H9 (cell line): ENCODE measurements at regions not wholly inside any gene's neighbourhood (a gene's known extent, or its start where the extent isn't known, plus 50 kb on each side); places are given as distances from the start of the nearest gene placed in this dataset.

Experiments
- DNase-seq: peaks from one replicate; pipeline ENCODE4 v3.0.0-alpha.2; 2017
- H2AFZ ChIP-seq: one replicate; pipeline ENCODE4 v1.6.1; 2013; ENCODE audit warnings: mild to moderate bottlenecking, low read length, control low read depth, moderate library complexity
- H2AK5ac ChIP-seq: 2 replicates; pipeline ENCODE4 v1.6.1; 2013; ENCODE audit warnings: low read length, control low read depth, mixed read lengths; ENCODE audit not compliant: insufficient read length
- H2BK120ac ChIP-seq: one replicate; pipeline ENCODE4 v1.6.1; 2013; ENCODE audit warnings: low read depth, mild to moderate bottlenecking, low read length, control low read depth, inconsistent platforms; ENCODE audit not compliant: poor library complexity, severe bottlenecking
- H2BK12ac ChIP-seq: 2 replicates; pipeline ENCODE4 v1.6.1; 2013; ENCODE audit warnings: low read length, control low read depth, mixed read lengths, low read depth; ENCODE audit not compliant: insufficient read length
- H2BK15ac ChIP-seq: 2 replicates; pipeline ENCODE4 v1.6.1; 2013; ENCODE audit warnings: low read depth, low read length, control low read depth
- H2BK20ac ChIP-seq: one replicate; pipeline ENCODE4 v1.6.1; 2013; ENCODE audit warnings: low read depth, mild to moderate bottlenecking, low read length, control low read depth, inconsistent platforms; ENCODE audit not compliant: poor library complexity, severe bottlenecking
- H2BK5ac ChIP-seq: 2 replicates; pipeline ENCODE4 v1.6.1; 2013; ENCODE audit warnings: low read length, control low read depth, mixed read lengths; ENCODE audit not compliant: insufficient read length
- H3K14ac ChIP-seq: 2 replicates; pipeline ENCODE4 v1.6.1; 2013; ENCODE audit warnings: low read length, control low read depth; ENCODE audit not compliant: insufficient read depth
- H3K18ac ChIP-seq: 2 replicates; pipeline ENCODE4 v1.6.1; 2013; ENCODE audit warnings: low read depth, mild to moderate bottlenecking, mixed read lengths, low read length, control low read depth; ENCODE audit not compliant: insufficient read length
- H3K23ac ChIP-seq: 2 replicates; pipeline ENCODE4 v1.6.1; 2013; ENCODE audit warnings: low read length, control low read depth, mixed read lengths, low read depth; ENCODE audit not compliant: insufficient read length
- H3K23me2 ChIP-seq: 2 replicates; pipeline ENCODE4 v1.6.1; 2013; ENCODE audit warnings: low read depth, mild to moderate bottlenecking, mixed read lengths, low read length, control low read depth; ENCODE audit not compliant: insufficient read length, poor library complexity, severe bottlenecking
- H3K27ac ChIP-seq: 2 replicates; pipeline ENCODE4 v1.5.1; 2013; ENCODE audit warnings: low read length, control low read depth, mixed read lengths, low read depth; ENCODE audit not compliant: insufficient read length
- H3K27me3 ChIP-seq: 2 replicates; pipeline ENCODE4 v1.6.1; 2013; ENCODE audit warnings: low read length, control low read depth, inconsistent platforms; ENCODE audit not compliant: insufficient read depth
- H3K4ac ChIP-seq: 2 replicates; pipeline ENCODE4 v1.6.1; 2013; ENCODE audit warnings: low read depth, mild to moderate bottlenecking, control low read depth, inconsistent platforms, low read length, moderate library complexity
- H3K4me1 ChIP-seq: 2 replicates; pipeline ENCODE4 v1.6.1; 2013; ENCODE audit warnings: low read length, control low read depth, inconsistent platforms; ENCODE audit not compliant: insufficient read depth
- H3K4me2 ChIP-seq: 2 replicates; pipeline ENCODE4 v1.6.1; 2013; ENCODE audit warnings: low read length, control low read depth, mixed read lengths; ENCODE audit not compliant: insufficient read length, insufficient read depth
- H3K56ac ChIP-seq: 2 replicates; pipeline ENCODE4 v1.6.1; 2013; ENCODE audit warnings: low read depth, mild to moderate bottlenecking, mixed read lengths, low read length, control low read depth; ENCODE audit not compliant: insufficient read length
- H3K79me1 ChIP-seq: 2 replicates; pipeline ENCODE4 v1.6.1; 2013; ENCODE audit warnings: low read depth, mild to moderate bottlenecking, moderate library complexity, low read length, control low read depth, inconsistent platforms; ENCODE audit not compliant: insufficient read depth, poor library complexity, severe bottlenecking
- H3K79me2 ChIP-seq: 2 replicates; pipeline ENCODE4 v1.6.1; 2013; ENCODE audit warnings: low read length, control low read depth, inconsistent platforms; ENCODE audit not compliant: insufficient read depth
- H3K9ac ChIP-seq: 2 replicates; pipeline ENCODE4 v1.6.1; 2013; ENCODE audit warnings: low read length, control low read depth, mixed read lengths; ENCODE audit not compliant: insufficient read length; ENCODE audit errors: extremely low read depth
- H3K9me3 ChIP-seq: one replicate; pipeline ENCODE4 v1.6.1; 2013; ENCODE audit warnings: low read depth, low read length, inconsistent platforms; ENCODE audit not compliant: control insufficient read depth
- H3T11ph ChIP-seq: one replicate; pipeline ENCODE4 v1.6.1; 2013; ENCODE audit warnings: mild to moderate bottlenecking, low read length, control low read depth, inconsistent platforms
- H4K20me1 ChIP-seq: one replicate; pipeline ENCODE4 v1.6.1; 2013; ENCODE audit not compliant: control insufficient read depth, insufficient read length, insufficient read depth
- H4K5ac ChIP-seq: 2 replicates; pipeline ENCODE4 v1.6.1; 2013; ENCODE audit warnings: low read depth, mild to moderate bottlenecking, mixed read lengths, low read length, control low read depth; ENCODE audit not compliant: insufficient read length
- H4K8ac ChIP-seq: replicated peaks from 2 replicates; pipeline ENCODE4 v1.6.1; 2013; ENCODE audit warnings: low read length, control low read depth, mixed read lengths, low read depth; ENCODE audit not compliant: insufficient read length
- H4K91ac ChIP-seq: 2 replicates; pipeline ENCODE4 v1.6.1; 2013; ENCODE audit warnings: low read depth, mild to moderate bottlenecking, moderate library complexity, mixed read lengths, low read length, control low read depth; ENCODE audit not compliant: insufficient read length
- H3K27ac Mint-ChIP-seq, 3 experiments: 2 replicates in 2 of 3; 3 replicates in 1 of 3; pipeline ENCODE4 v1.8.0; 2020 to 2021; ENCODE audit warnings: mixed read lengths in 3 of 3, mild to moderate bottlenecking in 1 of 3, moderate library complexity in 1 of 3
- H3K27me3 Mint-ChIP-seq: 2 replicates; pipeline ENCODE4 v1.8.0; 2021; ENCODE audit warnings: low read depth, mild to moderate bottlenecking, moderate library complexity, mixed read lengths
- H3K36me3 Mint-ChIP-seq, 3 experiments: 2 replicates in 2 of 3; 3 replicates in 1 of 3; pipeline ENCODE4 v1.8.0; 2020 to 2021; ENCODE audit warnings: low read depth in 3 of 3, mixed read lengths in 3 of 3; ENCODE audit not compliant: insufficient read depth in 1 of 3
- H3K4me1 Mint-ChIP-seq, 2 experiments: 2 replicates each; pipeline ENCODE4 v1.8.0; 2020; ENCODE audit warnings: mixed read lengths in 2 of 2
- H3K4me3 Mint-ChIP-seq, 2 experiments: 2 replicates in 1 of 2; 3 replicates in 1 of 2; pipeline ENCODE4 v1.8.0; 2020 to 2021; ENCODE audit warnings: mild to moderate bottlenecking in 2 of 2, mixed read lengths in 2 of 2, moderate library complexity in 1 of 2
- H3K9me3 Mint-ChIP-seq, 2 experiments: 2 replicates in 1 of 2; 3 replicates in 1 of 2; pipeline ENCODE4 v1.8.0; 2020; ENCODE audit warnings: mild to moderate bottlenecking in 2 of 2, mixed read lengths in 2 of 2, moderate library complexity in 1 of 2
- CTCF ChIP-seq: fragments of 200-600 bp; sonication (generic); conservative IDR thresholded peaks from 3 replicates; pipeline ENCODE4 v1.8.0; 2021; ENCODE audit warnings: antibody characterized with exemption, mild to moderate bottlenecking
- WGBS: extraction: QIAGEN DNeasy Blood & Tissue Kit; methylation state at CpG from one replicate; pipeline ENCODE4 v1.1.7; 2013; ENCODE audit warnings: missing lambda C conversion rate, low lambda C conversion rate, mixed read lengths; ENCODE audit not compliant: insufficient read length; ENCODE audit errors: extremely low coverage; 5-methylcytosine and 5-hydroxymethylcytosine counted together

- H4K8ac ChIP-seq: no peak overlapping the region
- H2AK5ac ChIP-seq: no peak overlapping the region
- no peak overlapping the region for H3K4me2 ChIP-seq
- no peak for TF ChIP-seq CTCF
- H3K23ac ChIP-seq: no peak overlapping the region
- no peak overlapping the region for H4K91ac ChIP-seq
- H3K18ac ChIP-seq: no peak overlapping the region
- no peak overlapping the region for H3K27ac ChIP-seq
- H3K79me1 ChIP-seq: no peaks in the 10 kb centered on the region
- H2BK12ac ChIP-seq: no peak overlapping the region
- H2BK120ac ChIP-seq: no peak overlapping the region
- H3K27ac Mint-ChIP-seq: no peak overlapping the region
- H3K4me3 Mint-ChIP-seq: no peak overlapping the region
- no peak overlapping the region for H3T11ph ChIP-seq
- no peaks in the 10 kb centered on the region for H3K79me2 ChIP-seq
- no peaks in the 10 kb centered on the region for H3K36me3 Mint-ChIP-seq
- H4K20me1 ChIP-seq: no peaks in the 10 kb centered on the region
- no peak overlapping the region for H2BK5ac ChIP-seq
- H4K5ac ChIP-seq: no peak overlapping the region
- no peaks in the 10 kb centered on the region for H3K9me3 Mint-ChIP-seq
- no peak overlapping the region for H3K56ac ChIP-seq
- H2BK20ac ChIP-seq: no peak overlapping the region
- H3K14ac ChIP-seq: no peak overlapping the region
- H2AFZ ChIP-seq: no peak overlapping the region
- H3K27me3 Mint-ChIP-seq: no peaks in the 10 kb centered on the region
- H3K4ac ChIP-seq: no peak overlapping the region
- H3K23me2 ChIP-seq: no peaks in the 10 kb centered on the region
- H3K4me1 Mint-ChIP-seq: peaks cover 13 to 16% of the 10 kb centered on the region in 2 experiments
- H2BK15ac ChIP-seq: no peak overlapping the region
- no peak overlapping the region for H3K9ac ChIP-seq
- H3K27me3 ChIP-seq: no peaks in the 10 kb centered on the region
- H3K9me3 ChIP-seq: no peaks in the 10 kb centered on the region
- WGBS: no CpG with 5 or more reads among the region's 1 CpG
- H3K4me1 ChIP-seq: no peaks in the 10 kb centered on the region
- DNase-seq: no peak
Measured at GRCh38 chr7:91541641-91542040, 277.4 kb downstream of the FZD1 start.
